Hematopoietic multipotent progenitor cell treated with erythropoietin and hydrocortisone succinate and interleukin-3 and kit ligand, for 15 days (in vitro differentiated cells): ENCODE measurements at regions not wholly inside any gene's neighbourhood (a gene's known extent, or its start where the extent isn't known, plus 50 kb on each side); places are given as distances from the start of the nearest gene placed in this dataset.

ENCODE experiments used
- DNase-seq: peaks from one replicate; pipeline ENCODE4 v3.0.0-alpha.2; 2015; ENCODE audit warnings: low spot score

- DNase-seq, result no peak
Observed at GRCh38 chr21:28344985-28345384, 647.7 kb downstream of the LTN1 start.

- no peak for DNase-seq
Observed at GRCh38 chr21:28342212-28342810, 650.4 kb downstream of the LTN1 start.

GRCh38 chr21:28339403-28339802, 653.3 kb downstream of the LTN1 start:
- DNase-seq, result no peak

GRCh38 chr21:28338701-28339305, 653.9 kb downstream of the LTN1 start:
- no peak for DNase-seq

- no peak for DNase-seq
Observed at GRCh38 chr21:28337315-28337714, 655.4 kb downstream of the LTN1 start.

- no peak for DNase-seq
Observed at GRCh38 chr21:28336314-28336713, 656.4 kb downstream of the LTN1 start.

GRCh38 chr21:28334407-28334806, 658.3 kb downstream of the LTN1 start:
- no peak for DNase-seq

- no peak for DNase-seq
Observed at GRCh38 chr21:28333578-28334075, 659.0 kb downstream of the LTN1 start.

GRCh38 chr21:28332796-28333195, 659.9 kb downstream of the LTN1 start:
- DNase-seq, result no peak

- DNase-seq, result no peak
Observed at GRCh38 chr21:28325618-28326017, 667.1 kb downstream of the LTN1 start.

- DNase-seq, result no peak
Observed at GRCh38 chr21:28324690-28325089, 668.0 kb downstream of the LTN1 start.

GRCh38 chr21:28317177-28317950, 675.3 kb downstream of the LTN1 start:
- DNase-seq, result no peak

- DNase-seq, result no peak
Observed at GRCh38 chr21:28311411-28312190, 681.1 kb downstream of the LTN1 start.

- no peak for DNase-seq
Observed at GRCh38 chr21:28310711-28311110, 682.0 kb downstream of the LTN1 start.

- no peak for DNase-seq
Observed at GRCh38 chr21:28310171-28310685, 682.4 kb downstream of the LTN1 start.

- no peak for DNase-seq
Observed at GRCh38 chr21:28309596-28309995, 683.1 kb downstream of the LTN1 start.

- no peak for DNase-seq
Observed at GRCh38 chr21:28308516-28308915, 684.2 kb downstream of the LTN1 start.

- no peak for DNase-seq
Observed at GRCh38 chr21:28299946-28300345, 692.7 kb downstream of the LTN1 start.

GRCh38 chr21:28298251-28298672, 694.4 kb downstream of the LTN1 start:
- DNase-seq, result no peak

- no peak for DNase-seq
Observed at GRCh38 chr21:28294051-28294450, 698.6 kb downstream of the LTN1 start.

GRCh38 chr21:28283641-28284490, 708.8 kb downstream of the LTN1 start:
- no peak for DNase-seq
